Omental fat pad (tissue), 3 donors: ENCODE measurements at regions not wholly inside any gene's neighbourhood (a gene's known extent, or its start where the extent isn't known, plus 50 kb on each side); places are given as distances from the start of the nearest gene placed in this dataset.
A peak's percentile ranks its signal among the peaks of the same experiment; 100 is the strongest.

Experiments
- ATAC-seq: fragments of 150-250 bp; one replicate; pipeline ENCODE4 v1.9.1; 2016; ENCODE audit warnings: mild to moderate bottlenecking, moderate library complexity; ENCODE audit not compliant: low FRiP score
- DNase-seq: peaks from one replicate; pipeline ENCODE4 v3.0.0-alpha.2; 2019; ENCODE audit warnings: low spot score
- CTCF ChIP-seq, 3 donors: fragments of 450-650 bp; IDR thresholded peaks; one replicate each; pipeline ENCODE4 v1.5.1; 2016 to 2017; ENCODE audit warnings: antibody characterized with exemption in 3 of 3, mild to moderate bottlenecking in 3 of 3, moderate library complexity in 2 of 3

DNA sequence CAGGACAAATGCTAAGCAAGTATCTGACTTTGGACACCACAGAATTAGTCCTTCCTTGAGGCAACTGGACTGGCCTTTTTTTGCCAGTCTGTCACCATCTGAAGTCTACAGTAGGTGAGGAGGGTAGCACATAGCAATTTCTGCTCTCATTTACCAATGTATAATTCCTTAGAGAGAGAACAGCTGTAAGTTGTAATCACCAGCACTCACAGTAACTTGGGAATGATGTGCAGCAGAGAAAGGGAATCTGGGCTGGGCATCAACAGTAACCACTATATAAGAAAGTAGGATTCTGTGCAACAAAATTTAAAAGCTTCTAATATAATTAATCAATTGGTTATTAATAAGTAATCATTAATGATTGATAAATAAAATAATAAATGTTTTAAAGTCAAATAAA lies 86.3 kb upstream of the FAT3 start:
- TF ChIP-seq CTCF (IDR thresholded peaks at IDR 0.05) = no peak
- no peak for ATAC-seq
- no peak for DNase-seq

GRCh38 chr11:92137747-92138146 lies 86.9 kb upstream of the FAT3 start:
- ATAC-seq = no peak
- no peak for TF ChIP-seq CTCF (IDR thresholded peaks at IDR 0.05)
- DNase-seq = no peak

DNA sequence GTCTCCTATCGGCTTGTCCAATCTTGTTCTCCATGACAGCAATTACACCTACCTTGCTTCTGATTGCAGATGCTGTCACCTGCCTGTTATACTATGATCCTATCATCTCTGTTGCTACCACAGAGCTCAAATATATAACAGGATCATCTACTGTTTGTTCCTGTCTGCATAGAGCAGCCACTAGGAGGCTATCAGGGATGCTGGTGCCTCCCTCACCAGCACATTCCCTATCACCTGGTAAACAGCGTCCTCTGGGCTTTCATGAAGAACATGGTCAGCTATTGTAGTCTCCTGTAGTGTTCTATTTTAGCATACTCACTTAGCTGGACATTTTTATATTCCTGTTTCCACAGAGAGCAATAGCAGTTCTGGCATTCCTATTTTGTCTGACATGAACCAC lies 87.8 kb upstream of the FAT3 start:
- no peak for ATAC-seq
- no peak for TF ChIP-seq CTCF (IDR thresholded peaks at IDR 0.05)

GRCh38 chr11:92131289-92131865 lies 93.2 kb upstream of the FAT3 start:
- ATAC-seq (peak; percentile 51), DNase-seq (no peak)
- TF ChIP-seq CTCF (IDR thresholded peaks at IDR 0.05) = no peak

More for the DNA sequence above, 87.8 kb upstream of the FAT3 start:
- no peak for DNase-seq

DNA sequence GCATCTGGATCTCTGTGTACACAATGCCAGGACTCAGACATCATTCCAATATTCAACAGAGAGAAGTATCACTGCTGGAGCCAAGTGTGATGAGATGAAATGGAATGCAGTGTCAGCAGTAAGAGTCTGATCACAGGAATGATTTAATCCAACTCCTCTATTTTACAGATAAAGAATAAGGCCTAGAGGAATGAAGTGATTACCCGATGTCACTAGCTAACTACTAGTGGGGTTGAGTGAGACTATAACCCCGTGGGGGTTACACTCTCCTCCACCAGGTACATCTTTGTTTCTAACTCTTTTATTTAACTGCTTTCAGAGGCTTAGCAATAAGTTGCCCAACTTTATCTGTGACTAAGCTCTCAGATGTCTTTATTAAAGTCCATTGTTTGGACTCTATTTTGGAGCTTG lies 94.2 kb upstream of the FAT3 start:
- DNase-seq = no peak
- no peak for TF ChIP-seq CTCF (IDR thresholded peaks at IDR 0.05)
- peak; percentile 52 for ATAC-seq

DNA sequence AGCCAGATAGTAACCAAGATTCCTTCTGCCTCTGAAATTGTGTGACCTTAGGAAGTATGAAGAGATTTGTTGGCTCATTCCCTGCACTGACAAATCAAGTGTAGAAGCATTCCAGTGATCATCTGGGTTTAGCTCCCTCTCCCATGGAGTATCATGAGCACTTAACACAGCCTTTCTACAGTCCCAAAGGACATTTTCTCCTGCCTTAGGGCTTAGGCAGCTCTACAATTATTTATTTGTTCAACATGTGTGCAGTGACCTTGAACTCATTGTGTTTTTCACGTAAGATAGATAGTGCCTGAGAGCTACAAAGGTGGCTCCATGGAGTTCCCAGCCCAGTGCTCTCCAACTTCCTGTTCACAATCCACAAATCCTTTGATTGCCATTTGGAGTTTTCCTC lies 94.8 kb upstream of the FAT3 start:
- TF ChIP-seq CTCF (IDR thresholded peaks at IDR 0.05) = no peak
- DNase-seq = no peak
- ATAC-seq = no peak

- no peak for DNase-seq
- TF ChIP-seq CTCF (IDR thresholded peaks at IDR 0.05) = no peak
- no peak for ATAC-seq
Observed at GRCh38 chr11:92128026-92128425, 96.6 kb upstream of the FAT3 start.
